ENCODE measurements at regions not wholly inside any gene's neighbourhood (a gene's known extent, or its start where the extent isn't known, plus 50 kb on each side); places are given as distances from the start of the nearest gene placed in this dataset.

DNA sequence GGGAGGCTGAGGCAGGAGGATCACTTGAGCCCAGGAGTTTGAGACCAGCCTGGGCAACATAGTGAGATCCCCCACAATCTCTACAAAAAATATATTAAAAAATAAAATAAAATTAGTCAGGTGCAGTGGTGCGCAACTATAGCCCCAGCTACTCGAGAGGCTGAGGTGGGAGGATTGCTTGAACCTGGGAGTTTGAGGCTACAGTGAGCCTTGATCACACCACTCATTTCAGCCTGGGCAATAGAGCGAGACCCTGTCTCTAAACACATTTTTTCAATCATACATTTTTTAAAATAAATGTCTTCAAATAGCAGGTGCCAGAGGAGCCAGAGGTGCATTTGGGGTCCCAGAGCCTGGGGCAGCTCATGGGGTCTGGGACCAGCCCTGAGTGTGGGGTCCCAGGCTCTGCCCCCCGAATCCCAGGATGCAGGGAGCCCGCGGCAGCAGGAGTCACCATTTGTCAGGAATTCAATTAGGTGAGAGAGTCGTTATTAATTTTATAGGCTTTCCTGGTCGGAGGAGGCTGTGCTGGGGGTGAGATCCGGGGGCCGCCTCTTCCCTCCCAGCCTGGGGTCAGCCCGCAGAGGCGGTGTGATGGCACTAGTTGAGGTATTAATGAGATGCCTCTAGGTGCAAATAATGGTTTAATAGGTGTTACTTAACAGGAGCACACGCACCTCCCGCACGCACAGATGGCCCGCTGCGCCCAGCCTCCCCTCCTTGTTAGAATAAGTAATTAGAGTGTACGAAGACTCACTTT lies 78.3 kb downstream of the MICALL2 start:
- Histone ChIP-seq H3K27me3 (ENCODE audit: low read depth) (peaks cover 97% of the 10 kb centered on the region), H3K36me3 (no peaks in the 10 kb centered on the region), H3K9me3 (replicated peaks) (no peaks in the 10 kb centered on the region), H3K27ac (replicated peaks) (no peak overlapping the region), H3K4me1 (no peaks in the 10 kb centered on the region), H3K4me3 (no peak overlapping the region)
- no peak for TF ChIP-seq CTCF (IDR thresholded peaks at IDR 0.05; ENCODE audit: borderline replicate concordance)
- DNase-seq: no peak
- intact Hi-C loops (cut with micrococcal nuclease): no loop called here

DNA sequence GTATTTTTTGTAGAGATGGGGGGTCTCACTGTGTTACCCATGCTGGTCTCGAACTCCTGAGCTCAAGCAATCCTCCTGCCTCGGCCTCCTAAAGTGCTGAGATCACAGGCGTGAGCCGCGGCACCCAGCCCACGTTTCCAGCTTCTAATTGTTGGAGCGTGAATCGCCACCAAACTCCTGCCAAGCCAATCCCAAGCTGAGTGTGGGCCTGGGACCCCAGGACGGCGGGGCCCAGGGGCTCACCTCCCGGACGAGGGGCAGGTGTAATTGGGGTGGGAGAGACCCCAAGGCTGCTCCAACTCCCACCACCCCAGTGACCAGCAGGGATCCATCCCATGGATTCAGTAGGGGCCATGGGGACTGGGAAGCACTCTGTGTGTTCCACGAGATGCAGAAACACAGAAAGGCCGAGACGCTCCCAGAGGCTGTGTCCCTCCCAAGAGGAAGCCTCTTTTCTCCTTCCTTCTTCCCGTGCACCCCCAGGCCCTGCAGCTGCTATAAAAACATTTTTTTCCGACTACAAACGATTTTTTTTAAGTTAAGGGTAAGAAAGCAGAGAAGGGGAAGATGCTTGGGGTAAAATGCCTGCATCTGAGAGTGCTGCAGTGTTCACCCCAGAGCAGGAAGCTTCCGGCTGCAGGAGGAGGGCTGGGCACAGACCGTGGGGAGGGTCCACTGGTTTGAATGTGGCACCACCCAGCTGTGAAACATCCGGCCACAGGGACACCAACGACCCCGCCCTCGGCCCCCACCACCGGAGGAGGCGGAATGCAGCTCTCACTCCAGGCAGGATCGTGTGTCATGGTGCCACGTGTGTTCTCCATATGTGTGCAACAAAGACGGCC lies 76.5 kb downstream of the MICALL2 start:
- DNase-seq: no peak
- no peak for TF ChIP-seq CTCF (IDR thresholded peaks at IDR 0.05; ENCODE audit: borderline replicate concordance)
- peaks cover 97% of the 10 kb centered on the region for H3K27me3 ChIP-seq (ENCODE audit: low read depth)
- intact Hi-C loops (cut with micrococcal nuclease): no loop called here
- no peaks in the 10 kb centered on the region for H3K9me3 ChIP-seq (replicated peaks)
- no peaks in the 10 kb centered on the region for H3K36me3 ChIP-seq
- H3K4me3 ChIP-seq: no peak overlapping the region
- H3K27ac ChIP-seq (replicated peaks): no peak overlapping the region
- no peaks in the 10 kb centered on the region for H3K4me1 ChIP-seq

- no peak for TF ChIP-seq CTCF (IDR thresholded peaks at IDR 0.05; ENCODE audit: borderline replicate concordance)
- no peak overlapping the region for H3K4me3 ChIP-seq
- no peaks in the 10 kb centered on the region for H3K4me1 ChIP-seq
- H3K27me3 ChIP-seq (ENCODE audit: low read depth): peaks cover 97% of the 10 kb centered on the region
- DNase-seq: no peak
- H3K9me3 ChIP-seq (replicated peaks): no peaks in the 10 kb centered on the region
- intact Hi-C loops (cut with micrococcal nuclease): no loop called here
- no peak overlapping the region for H3K27ac ChIP-seq (replicated peaks)
- H3K36me3 ChIP-seq: no peaks in the 10 kb centered on the region
These were observed 75.7 kb downstream of the MICALL2 start for GRCh38 chr7:1383398-1384112.

DNA sequence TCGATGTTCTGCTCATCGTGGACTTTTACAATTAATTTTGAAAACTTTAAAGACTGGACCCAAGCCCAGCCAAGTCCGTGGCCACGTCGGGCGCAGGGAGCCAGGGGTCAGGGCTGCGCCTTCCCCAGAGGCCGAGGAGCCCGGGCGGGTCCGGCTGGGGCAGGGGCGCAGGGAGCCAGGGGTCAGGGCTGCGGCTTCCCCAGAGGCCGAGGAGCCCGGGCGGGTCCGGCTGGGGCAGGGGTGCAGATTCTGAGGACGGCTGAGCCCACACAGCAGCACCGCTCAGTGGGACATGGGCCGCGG lies 75.2 kb downstream of the MICALL2 start:
- intact Hi-C loops (cut with micrococcal nuclease): no loop called here
- Histone ChIP-seq H3K27ac (replicated peaks) (no peak overlapping the region), H3K4me3 (no peak overlapping the region), H3K9me3 (replicated peaks) (no peaks in the 10 kb centered on the region), H3K4me1 (no peaks in the 10 kb centered on the region), H3K27me3 (ENCODE audit: low read depth) (peaks cover 97% of the 10 kb centered on the region), H3K36me3 (no peaks in the 10 kb centered on the region)
- TF ChIP-seq CTCF (IDR thresholded peaks at IDR 0.05; ENCODE audit: borderline replicate concordance): no peak
- no peak for DNase-seq
